ENCODE measurements at regions not wholly inside any gene's neighbourhood (a gene's known extent, or its start where the extent isn't known, plus 50 kb on each side); places are given as distances from the start of the nearest gene placed in this dataset.

DNA sequence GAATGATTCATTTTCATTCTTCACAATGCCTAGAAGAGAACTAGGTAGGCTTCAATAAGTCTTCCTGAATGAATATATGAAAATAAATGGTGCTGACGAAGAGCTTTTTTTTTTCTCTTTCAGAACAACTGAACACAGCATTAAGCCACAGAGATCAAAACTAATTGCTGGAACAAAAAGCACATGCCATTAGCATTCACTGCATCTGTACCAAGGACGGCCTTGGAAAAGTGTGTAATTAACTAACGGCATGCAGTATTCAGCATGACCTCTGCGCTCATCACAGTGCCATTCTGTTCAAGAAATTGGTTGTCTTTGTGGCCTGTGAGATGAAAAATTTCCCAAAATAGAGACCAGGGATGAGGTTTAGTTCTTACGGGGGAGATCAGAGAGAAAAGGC, 99.3 kb downstream of the NUDT12 start:
- intact Hi-C loops (cut with micrococcal nuclease) (no loop called here), dilution Hi-C loops (cut with MboI; ENCODE audit: extremely low pct_ligation_motif_present, low sequenced_read_pairs) (no loop called here)
- H4K20me1 ChIP-seq (replicated peaks; ENCODE audit: control insufficient read depth, extremely low read depth, insufficient read depth, low read length) = no peaks in the 10 kb centered on the region
- no peak for TF ChIP-seq POLR2AphosphoS5 (IDR thresholded peaks at IDR 0.05; ENCODE audit: insufficient read depth, low read depth, low read length)
- no peak for TF ChIP-seq JUN (IDR thresholded peaks at IDR 0.05; ENCODE audit: borderline replicate concordance, insufficient read depth, insufficient read length, low read depth)
- TF ChIP-seq POLR2A (IDR thresholded peaks at IDR 0.05; ENCODE audit: low read depth, low read length) = no peak
- TF ChIP-seq EZH2 (IDR thresholded peaks at IDR 0.05; ENCODE audit: borderline replicate concordance, low read depth, low read length, severe bottlenecking) = no peak
- no peak for TF ChIP-seq FOS (IDR thresholded peaks at IDR 0.05; ENCODE audit: borderline replicate concordance, insufficient read depth, low read length)
- TF ChIP-seq MYC (IDR thresholded peaks at IDR 0.05; ENCODE audit: low read depth, low read length) = no peak
- TF ChIP-seq, protein P1, sequence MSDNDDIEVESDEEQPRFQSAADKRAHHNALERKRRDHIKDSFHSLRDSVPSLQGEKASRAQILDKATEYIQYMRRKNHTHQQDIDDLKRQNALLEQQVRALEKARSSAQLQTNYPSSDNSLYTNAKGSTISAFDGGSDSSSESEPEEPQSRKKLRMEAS (IDR thresholded peaks at IDR 0.05; ENCODE audit: insufficient read depth, insufficient read length) = no peak
- TF ChIP-seq GATA2 (IDR thresholded peaks at IDR 0.05; ENCODE audit: insufficient read depth, insufficient read length, low read depth, low read length) = no peak
- TF ChIP-seq, protein P2, sequence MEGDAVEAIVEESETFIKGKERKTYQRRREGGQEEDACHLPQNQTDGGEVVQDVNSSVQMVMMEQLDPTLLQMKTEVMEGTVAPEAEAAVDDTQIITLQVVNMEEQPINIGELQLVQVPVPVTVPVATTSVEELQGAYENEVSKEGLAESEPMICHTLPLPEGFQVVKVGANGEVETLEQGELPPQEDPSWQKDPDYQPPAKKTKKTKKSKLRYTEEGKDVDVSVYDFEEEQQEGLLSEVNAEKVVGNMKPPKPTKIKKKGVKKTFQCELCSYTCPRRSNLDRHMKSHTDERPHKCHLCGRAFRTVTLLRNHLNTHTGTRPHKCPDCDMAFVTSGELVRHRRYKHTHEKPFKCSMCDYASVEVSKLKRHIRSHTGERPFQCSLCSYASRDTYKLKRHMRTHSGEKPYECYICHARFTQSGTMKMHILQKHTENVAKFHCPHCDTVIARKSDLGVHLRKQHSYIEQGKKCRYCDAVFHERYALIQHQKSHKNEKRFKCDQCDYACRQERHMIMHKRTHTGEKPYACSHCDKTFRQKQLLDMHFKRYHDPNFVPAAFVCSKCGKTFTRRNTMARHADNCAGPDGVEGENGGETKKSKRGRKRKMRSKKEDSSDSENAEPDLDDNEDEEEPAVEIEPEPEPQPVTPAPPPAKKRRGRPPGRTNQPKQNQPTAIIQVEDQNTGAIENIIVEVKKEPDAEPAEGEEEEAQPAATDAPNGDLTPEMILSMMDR (IDR thresholded peaks at IDR 0.05; ENCODE audit: extremely low read depth in 1 of 2, insufficient read depth in 1 of 2, low read depth in 1 of 2, low read length in 2 of 2) = no peak
- no peak overlapping the region for H3K4me3 ChIP-seq (replicated peaks in 1 of 3; ENCODE audit: insufficient read depth in 1 of 3, low read depth in 1 of 3, low read length in 3 of 3)
- no peak overlapping the region for H3K27ac ChIP-seq (ENCODE audit: insufficient read depth, low read depth, low read length)
- FAIRE-seq = no peak
- no peaks in the 10 kb centered on the region for H3K36me3 ChIP-seq (ENCODE audit: control insufficient read depth in 2 of 2, extremely low read depth in 1 of 2, insufficient read depth in 2 of 2, low read length in 2 of 2)
- DNase-seq (ENCODE audit: low read depth, low spot score) = no peak
- H3K27me3 ChIP-seq (ENCODE audit: control insufficient read depth in 2 of 2, insufficient read depth in 2 of 2, low read length in 2 of 2) = no peaks in the 10 kb centered on the region
- H3K9me3 ChIP-seq (replicated peaks; ENCODE audit: control insufficient read depth, insufficient read depth, low read length) = no peaks in the 10 kb centered on the region
- H3K4me2 ChIP-seq (ENCODE audit: insufficient read depth, low read length) = no peak overlapping the region
- no TSS peak for BruUV-seq (replicated peaks)
- no peak overlapping the region for H3K9ac ChIP-seq (replicated peaks; ENCODE audit: extremely low read depth, insufficient read depth, low read length)
- POLR2A ChIA-PET = no interaction called here
- H3K4me1 ChIP-seq (ENCODE audit: control insufficient read depth, extremely low read depth, insufficient read depth, low read length) = peaks cover 19% of the 10 kb centered on the region
- no peaks in the 10 kb centered on the region for H3K79me2 ChIP-seq (ENCODE audit: control insufficient read depth, insufficient read depth, low read length)
- CTCF ChIA-PET = no interaction called here
- H2AFZ ChIP-seq (ENCODE audit: low read depth, low read length) = no peak overlapping the region
- no peaks in the 10 kb centered on the region for H3K9me1 ChIP-seq (replicated peaks; ENCODE audit: control insufficient read depth, extremely low read depth, insufficient read depth, low read length)

All from endothelial cell of umbilical vein (primary cell).